Right renal pelvis (tissue), 4 donors: ENCODE measurements at regions not wholly inside any gene's neighbourhood (a gene's known extent, or its start where the extent isn't known, plus 50 kb on each side); places are given as distances from the start of the nearest gene placed in this dataset.

Experiments
- DNase-seq, 4 donors: peaks; one replicate each; pipeline ENCODE4 v3.0.0-alpha.2; 2013; ENCODE audit warnings: low read depth in 4 of 4, low spot score in 3 of 4, missing footprints in 1 of 4

- no peak for DNase-seq
Observed at GRCh38 chr1:182735343-182735742, 51.0 kb upstream of the RGS8 start.

GRCh38 chr1:182739545-182739944 is 50.0 kb upstream of the NPL start:
- peak in 2 of 4 donors; percentile 48 to 49 for DNase-seq
